ENCODE measurements at regions not wholly inside any gene's neighbourhood (a gene's known extent, or its start where the extent isn't known, plus 50 kb on each side); places are given as distances from the start of the nearest gene placed in this dataset.

DNA sequence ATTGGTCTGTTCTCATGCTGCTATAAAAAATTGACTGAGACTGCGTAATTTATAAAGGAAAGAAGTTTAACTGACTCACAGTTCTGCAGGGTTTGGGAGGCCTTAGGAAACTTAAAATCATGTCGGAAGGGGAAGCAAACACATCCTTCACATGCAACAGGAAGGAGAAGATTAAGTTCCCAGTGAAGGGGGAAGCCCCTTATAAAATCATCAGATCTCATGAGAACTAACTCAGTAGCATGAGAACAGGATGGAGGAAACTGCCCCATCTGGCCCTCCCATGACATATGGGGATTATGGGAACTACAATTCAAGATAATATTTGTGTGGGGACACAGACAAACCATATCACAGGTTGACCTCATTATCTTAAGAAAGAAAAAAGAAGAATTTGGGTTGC lies 134.5 kb downstream of the PPP1R3A start:
- TF ChIP-seq, protein P1, sequence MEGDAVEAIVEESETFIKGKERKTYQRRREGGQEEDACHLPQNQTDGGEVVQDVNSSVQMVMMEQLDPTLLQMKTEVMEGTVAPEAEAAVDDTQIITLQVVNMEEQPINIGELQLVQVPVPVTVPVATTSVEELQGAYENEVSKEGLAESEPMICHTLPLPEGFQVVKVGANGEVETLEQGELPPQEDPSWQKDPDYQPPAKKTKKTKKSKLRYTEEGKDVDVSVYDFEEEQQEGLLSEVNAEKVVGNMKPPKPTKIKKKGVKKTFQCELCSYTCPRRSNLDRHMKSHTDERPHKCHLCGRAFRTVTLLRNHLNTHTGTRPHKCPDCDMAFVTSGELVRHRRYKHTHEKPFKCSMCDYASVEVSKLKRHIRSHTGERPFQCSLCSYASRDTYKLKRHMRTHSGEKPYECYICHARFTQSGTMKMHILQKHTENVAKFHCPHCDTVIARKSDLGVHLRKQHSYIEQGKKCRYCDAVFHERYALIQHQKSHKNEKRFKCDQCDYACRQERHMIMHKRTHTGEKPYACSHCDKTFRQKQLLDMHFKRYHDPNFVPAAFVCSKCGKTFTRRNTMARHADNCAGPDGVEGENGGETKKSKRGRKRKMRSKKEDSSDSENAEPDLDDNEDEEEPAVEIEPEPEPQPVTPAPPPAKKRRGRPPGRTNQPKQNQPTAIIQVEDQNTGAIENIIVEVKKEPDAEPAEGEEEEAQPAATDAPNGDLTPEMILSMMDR (IDR thresholded peaks at IDR 0.05), result no peak
- no peak for TF ChIP-seq ZBTB33 (IDR thresholded peaks at IDR 0.05; ENCODE audit: borderline replicate concordance, low read depth)
- TF ChIP-seq EP300 (IDR thresholded peaks at IDR 0.05; ENCODE audit: borderline replicate concordance in 1 of 2, low read depth in 1 of 2, low read length in 1 of 2), result no peak
- TF ChIP-seq USF1 (IDR thresholded peaks at IDR 0.05; ENCODE audit: borderline replicate concordance, low read depth), result no peak
- TF ChIP-seq SIN3A (IDR thresholded peaks at IDR 0.05; ENCODE audit: borderline replicate concordance, low read depth, low read length), result no peak
- TF ChIP-seq JUND (IDR thresholded peaks at IDR 0.05), result no peak
